PC-3 (cell line): ENCODE measurements at regions not wholly inside any gene's neighbourhood (a gene's known extent, or its start where the extent isn't known, plus 50 kb on each side); places are given as distances from the start of the nearest gene placed in this dataset.

Experiments
- ATAC-seq: fragments of 200-7000 bp; cut with Tn5 transposase; 2 replicates; pipeline ENCODE4 v1.9.1; 2020; ENCODE audit warnings: mild to moderate bottlenecking, moderate library complexity
- BruUV-seq: library from RNA; stranded (reverse); fragments of 400-500 nt; replicated peaks from 2 replicates; lab custom pipeline; 2021; lab: Mats Ljungman, UMichigan
- CTCF ChIA-PET: fragments of 300-600 bp; sonication (Branson Sonifier 250); formaldehyde crosslinking; loops from one replicate; lab custom pipeline; 2022; ENCODE audit warnings: antibody characterized with exemption; lab: Charles Lee
- POLR2A ChIA-PET: fragments of 300-600 bp; sonication (Branson Sonifier 250); formaldehyde crosslinking; loops from one replicate; lab custom pipeline; 2022; ENCODE audit warnings: antibody characterized with exemption; ENCODE audit not compliant: unreplicated experiment; lab: Charles Lee
- DNase-seq: peaks from one replicate; pipeline ENCODE4 v3.0.0-alpha.2; 2015
- H2AFZ ChIP-seq: fragments of 300-600 bp; sonication (generic); 2 replicates; pipeline ENCODE4 v1.6.0; 2016; ENCODE audit warnings: antibody characterized with exemption, low read length
- H3F3A ChIP-seq: fragments of 300-600 bp; sonication (generic); one replicate; pipeline ENCODE4 v1.6.0; 2017; ENCODE audit warnings: antibody characterized with exemption, low read length, control low read depth, mild to moderate bottlenecking; ENCODE audit not compliant: unreplicated experiment
- H3K27ac ChIP-seq: fragments of 300-600 bp; sonication (generic); 2 replicates; pipeline ENCODE4 v1.5.1; 2016; ENCODE audit warnings: mild to moderate bottlenecking, low read length
- H3K27me3 ChIP-seq: fragments of 300-600 bp; sonication (generic); 2 replicates; pipeline ENCODE4 v1.6.1; 2016; ENCODE audit warnings: low read length, mixed read lengths
- H3K36me3 ChIP-seq: fragments of 300-600 bp; sonication (generic); 2 replicates; pipeline ENCODE4 v1.6.1; 2016; ENCODE audit warnings: low read depth, mixed run types, low read length, mixed read lengths
- H3K4me1 ChIP-seq: fragments of 300-600 bp; sonication (generic); 2 replicates; pipeline ENCODE4 v1.5.1; 2016; ENCODE audit warnings: low read length; ENCODE audit not compliant: insufficient read depth
- H3K4me2 ChIP-seq: fragments of 300-600 bp; sonication (generic); 2 replicates; pipeline ENCODE4 v1.6.0; 2016; ENCODE audit warnings: low read length
- H3K4me3 ChIP-seq: fragments of 300-600 bp; sonication (generic); 2 replicates; pipeline ENCODE4 v1.5.1; 2016; ENCODE audit warnings: mild to moderate bottlenecking, low read length, mixed read lengths
- H3K79me2 ChIP-seq: fragments of 300-600 bp; sonication (generic); 2 replicates; pipeline ENCODE4 v1.6.1; 2017; ENCODE audit warnings: low read length, mixed read lengths
- H3K9ac ChIP-seq: fragments of 300-600 bp; sonication (generic); 2 replicates; pipeline ENCODE4 v1.6.0; 2016; ENCODE audit warnings: mild to moderate bottlenecking, low read length
- H3K9me2 ChIP-seq: fragments of 300-600 bp; sonication (generic); replicated peaks from 2 replicates; pipeline ENCODE4 v1.6.1; 2016; ENCODE audit warnings: mixed run types, low read length, mixed read lengths
- H3K9me3 ChIP-seq: fragments of 300-600 bp; sonication (generic); 2 replicates; pipeline ENCODE4 v1.6.1; 2016; ENCODE audit warnings: low read length, mixed read lengths
- H4K20me1 ChIP-seq: fragments of 300-600 bp; sonication (generic); 2 replicates; pipeline ENCODE4 v1.6.1; 2016; ENCODE audit warnings: low read length, mixed read lengths
- EZH2 ChIP-seq: fragments of 300-600 bp; sonication (generic); IDR thresholded peaks from one replicate; pipeline ENCODE4 v1.6.1; 2017; ENCODE audit warnings: antibody characterized with exemption, mild to moderate bottlenecking, low read length; ENCODE audit not compliant: unreplicated experiment
- EZH2phosphoT487 ChIP-seq: fragments of 300-600 bp; sonication (generic); IDR thresholded peaks from 2 replicates; pipeline ENCODE4 v1.6.1; 2018; ENCODE audit warnings: mild to moderate bottlenecking, antibody characterized with exemption, low read length, borderline replicate concordance
- intact Hi-C: fragments of 100-400 bp; cut with micrococcal nuclease; formaldehyde crosslinking; loops from 2 replicates; pipeline ENCODE4 v1.9.0; 2023
- TF ChIP-seq, protein P1 (sequence below): fragments of 300-600 bp; sonication (generic); conservative IDR thresholded peaks from 2 replicates; pipeline ENCODE4 v1.5.1; 2017; ENCODE audit warnings: antibody characterized with exemption, low read depth, mild to moderate bottlenecking, low read length

DNA sequence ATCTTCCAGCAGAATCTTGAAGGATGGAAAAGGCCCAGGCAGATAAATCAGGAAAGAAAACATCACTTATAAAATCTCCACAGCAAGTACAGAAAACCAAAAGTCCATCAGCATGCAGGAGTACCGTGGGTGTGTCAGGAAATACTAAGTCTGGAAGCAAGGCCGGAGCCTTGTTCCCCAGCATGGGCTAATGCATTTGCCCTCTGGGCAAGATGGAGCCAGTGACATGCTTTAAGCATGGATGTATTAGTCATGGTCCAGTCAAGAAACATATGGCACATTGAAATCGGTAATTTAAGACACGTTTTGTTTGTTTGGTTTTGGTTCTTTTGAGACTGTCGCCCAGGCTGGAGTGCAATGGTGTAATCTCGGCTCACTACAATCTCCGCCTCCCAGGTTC is 506.0 kb upstream of the JARID2 start:
- ATAC-seq (no peak), DNase-seq (no peak)
- H3K9ac ChIP-seq: no peak overlapping the region
- H3K4me1 ChIP-seq: peaks cover 38% of the 10 kb centered on the region
- ChIA-PET CTCF (no interaction called here), POLR2A (no interaction called here)
- TF ChIP-seq, protein P1, sequence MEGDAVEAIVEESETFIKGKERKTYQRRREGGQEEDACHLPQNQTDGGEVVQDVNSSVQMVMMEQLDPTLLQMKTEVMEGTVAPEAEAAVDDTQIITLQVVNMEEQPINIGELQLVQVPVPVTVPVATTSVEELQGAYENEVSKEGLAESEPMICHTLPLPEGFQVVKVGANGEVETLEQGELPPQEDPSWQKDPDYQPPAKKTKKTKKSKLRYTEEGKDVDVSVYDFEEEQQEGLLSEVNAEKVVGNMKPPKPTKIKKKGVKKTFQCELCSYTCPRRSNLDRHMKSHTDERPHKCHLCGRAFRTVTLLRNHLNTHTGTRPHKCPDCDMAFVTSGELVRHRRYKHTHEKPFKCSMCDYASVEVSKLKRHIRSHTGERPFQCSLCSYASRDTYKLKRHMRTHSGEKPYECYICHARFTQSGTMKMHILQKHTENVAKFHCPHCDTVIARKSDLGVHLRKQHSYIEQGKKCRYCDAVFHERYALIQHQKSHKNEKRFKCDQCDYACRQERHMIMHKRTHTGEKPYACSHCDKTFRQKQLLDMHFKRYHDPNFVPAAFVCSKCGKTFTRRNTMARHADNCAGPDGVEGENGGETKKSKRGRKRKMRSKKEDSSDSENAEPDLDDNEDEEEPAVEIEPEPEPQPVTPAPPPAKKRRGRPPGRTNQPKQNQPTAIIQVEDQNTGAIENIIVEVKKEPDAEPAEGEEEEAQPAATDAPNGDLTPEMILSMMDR: no peak
- TF ChIP-seq EZH2: no peak
- TF ChIP-seq EZH2phosphoT487: no peak
- H3K79me2 ChIP-seq: 0 out of 2 replicates have a peak, but pooled peaks cover 3% of the 10 kb centered on the region
- no peak overlapping the region for H3K27ac ChIP-seq
- intact Hi-C loops: loop anchor here (10.0 kb wide), 1 partner anchor 465 kb away; no protein-coding TSS in a partner anchor
- no peaks in the 10 kb centered on the region for H3K9me2 ChIP-seq
- H3F3A ChIP-seq: peaks cover 12% of the 10 kb centered on the region
- H3K4me2 ChIP-seq: no peak overlapping the region
- H3K36me3 ChIP-seq: no peaks in the 10 kb centered on the region
- no peak overlapping the region for H2AFZ ChIP-seq
- no peaks in the 10 kb centered on the region for H4K20me1 ChIP-seq
- no peaks in the 10 kb centered on the region for H3K9me3 ChIP-seq
- BruUV-seq: no TSS peak
- no peak overlapping the region for H3K4me3 ChIP-seq
- H3K27me3 ChIP-seq: no peaks in the 10 kb centered on the region

DNA sequence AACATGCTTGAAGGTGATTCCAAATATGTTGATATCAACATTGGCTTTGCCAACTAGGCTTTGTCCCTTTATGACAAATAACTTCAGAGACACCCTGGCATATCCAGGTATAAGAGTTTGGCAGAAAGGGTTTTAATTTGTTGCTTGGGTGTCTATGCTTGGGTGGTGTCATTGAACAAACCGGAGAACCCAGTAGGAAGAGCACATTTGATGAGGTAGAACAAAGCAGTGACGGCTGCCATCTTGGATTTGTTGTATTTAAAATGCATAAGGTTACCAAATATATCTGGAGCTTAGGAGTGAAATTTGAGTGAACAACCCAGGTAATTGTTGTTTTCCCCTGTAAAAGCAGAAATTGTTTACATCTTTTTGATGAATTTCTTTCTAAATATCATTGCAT is 503.7 kb upstream of the JARID2 start:
- ChIA-PET POLR2A (no interaction called here), CTCF (no interaction called here)
- no peak overlapping the region for H3K4me3 ChIP-seq
- no peak for TF ChIP-seq EZH2phosphoT487
- H2AFZ ChIP-seq: no peak overlapping the region
- no peaks in the 10 kb centered on the region for H4K20me1 ChIP-seq
- H3K27ac ChIP-seq: peak overlapping the region; percentile 98
- intact Hi-C loops: loop anchor here (10.0 kb wide), 1 partner anchor 467 kb away; no protein-coding TSS in a partner anchor
- H3K4me1 ChIP-seq: peaks cover 30% of the 10 kb centered on the region
- H3K4me2 ChIP-seq: peak overlapping the region; percentile 60
- H3K36me3 ChIP-seq: no peaks in the 10 kb centered on the region
- peak overlapping the region; percentile 94 for H3K9ac ChIP-seq
- H3K27me3 ChIP-seq: no peaks in the 10 kb centered on the region
- no peaks in the 10 kb centered on the region for H3K9me2 ChIP-seq
- DNase-seq (no peak), ATAC-seq (no peak)
- H3K9me3 ChIP-seq: no peaks in the 10 kb centered on the region
- H3F3A ChIP-seq: peaks cover 8% of the 10 kb centered on the region
- 0 out of 2 replicates have a peak, but pooled peaks cover 3% of the 10 kb centered on the region for H3K79me2 ChIP-seq
- BruUV-seq: no TSS peak

DNA sequence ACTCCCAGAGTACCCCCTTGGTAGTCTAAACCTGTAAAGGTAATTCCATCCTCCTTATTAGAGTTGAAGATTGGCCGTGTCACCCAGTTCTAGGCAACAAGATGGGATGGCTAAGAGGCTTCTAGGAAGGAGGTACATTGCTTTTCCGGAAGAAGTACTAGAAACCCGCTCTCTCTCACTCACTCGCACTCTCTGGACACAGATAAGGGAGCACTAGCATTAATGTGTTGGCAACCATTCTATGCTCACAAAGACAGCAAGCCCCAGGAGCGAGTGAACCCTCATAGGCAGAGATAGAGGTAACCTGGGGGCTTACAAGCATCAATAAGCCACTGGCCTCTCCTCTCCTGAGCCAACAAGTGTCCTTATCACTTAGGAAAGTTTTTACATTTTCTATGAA is 503.2 kb upstream of the JARID2 start:
- H3K4me2 ChIP-seq: peak overlapping the region; percentile 60
- 0 out of 2 replicates have a peak, but pooled peaks cover 3% of the 10 kb centered on the region for H3K79me2 ChIP-seq
- no peak for TF ChIP-seq EZH2
- no peak for TF ChIP-seq EZH2phosphoT487
- TF ChIP-seq, protein P1: no peak
- peaks cover 8% of the 10 kb centered on the region for H3F3A ChIP-seq
- no TSS peak for BruUV-seq
- intact Hi-C loops: loop anchor here (1.0 to 10.0 kb wide), 2 partner anchors 9 to 468 kb away; no protein-coding TSS in a partner anchor
- H3K36me3 ChIP-seq: no peaks in the 10 kb centered on the region
- H3K4me3 ChIP-seq: 0 out of 2 replicates have a peak overlapping the region, but pooled peaks have one; percentile 2
- peaks cover 30% of the 10 kb centered on the region for H3K4me1 ChIP-seq
- no peak overlapping the region for H2AFZ ChIP-seq
- CTCF ChIA-PET: no interaction called here
- H3K9me3 ChIP-seq: no peaks in the 10 kb centered on the region
- H3K27ac ChIP-seq: peak overlapping the region; percentile 98
- no peaks in the 10 kb centered on the region for H3K9me2 ChIP-seq
- no peaks in the 10 kb centered on the region for H4K20me1 ChIP-seq
- H3K27me3 ChIP-seq: no peaks in the 10 kb centered on the region
- POLR2A ChIA-PET: no interaction called here
- DNase-seq: no peak
- H3K9ac ChIP-seq: peak overlapping the region; percentile 94
- no peak for ATAC-seq
